HG03280 (cell line): ENCODE measurements at regions not wholly inside any gene's neighbourhood (a gene's known extent, or its start where the extent isn't known, plus 50 kb on each side); places are given as distances from the start of the nearest gene placed in this dataset.
"Not testable (repeated sequence)": the region's sequence is repeated elsewhere in the genome, so short reads cannot be mapped to it uniquely, and the experiment has no call there.

Experiments used
- ATAC-seq: cut with Tn5 transposase; IDR thresholded peaks from one replicate; pipeline ENCODE4 v1.9.1; 2021; ENCODE audit warnings: mild to moderate bottlenecking, moderate library complexity; ENCODE audit not compliant: unreplicated experiment

DNA sequence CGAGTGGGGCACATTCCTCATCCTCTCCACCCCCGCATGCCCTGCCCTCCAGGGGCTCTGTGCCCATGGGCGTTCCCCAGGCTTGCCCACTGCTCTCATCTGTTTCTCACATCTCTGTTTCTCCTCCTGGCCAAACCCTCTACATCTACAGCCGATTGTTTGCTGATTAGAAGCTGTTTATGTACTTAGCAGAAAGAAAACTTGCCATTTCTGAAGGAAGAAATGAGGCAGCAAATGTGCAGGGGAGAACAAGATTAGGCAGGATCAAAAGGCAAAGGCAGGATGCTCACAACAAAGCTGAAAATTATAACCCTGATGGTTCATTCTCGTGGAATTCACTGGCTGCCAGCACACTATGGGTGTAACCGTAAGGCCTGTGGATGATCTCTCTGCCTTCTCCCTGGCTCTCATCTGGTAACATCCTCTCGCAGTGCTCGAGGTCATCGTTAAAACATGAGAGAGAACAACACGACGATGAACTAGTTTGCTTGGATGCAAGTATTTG is 111.6 kb upstream of the KLF14 start:
- no peak for ATAC-seq

DNA sequence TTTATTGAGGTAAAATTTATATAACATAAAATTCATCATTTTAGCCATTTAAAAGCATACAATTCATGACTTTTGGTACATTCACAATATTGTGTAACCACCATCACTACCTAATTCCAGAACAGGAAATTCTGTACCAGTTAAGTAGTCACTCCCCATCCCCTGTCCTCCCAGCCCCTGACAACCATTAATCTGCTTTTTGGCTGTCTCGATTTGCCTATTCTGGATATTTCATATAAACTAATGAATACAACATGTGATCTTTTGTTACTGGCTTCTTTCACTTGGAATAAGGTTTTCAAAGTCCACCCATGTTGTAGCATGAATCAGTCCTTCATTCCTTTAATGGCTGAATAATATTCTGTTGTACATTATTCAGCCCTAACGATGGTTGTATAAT is 115.6 kb upstream of the KLF14 start:
- no peak for ATAC-seq

DNA sequence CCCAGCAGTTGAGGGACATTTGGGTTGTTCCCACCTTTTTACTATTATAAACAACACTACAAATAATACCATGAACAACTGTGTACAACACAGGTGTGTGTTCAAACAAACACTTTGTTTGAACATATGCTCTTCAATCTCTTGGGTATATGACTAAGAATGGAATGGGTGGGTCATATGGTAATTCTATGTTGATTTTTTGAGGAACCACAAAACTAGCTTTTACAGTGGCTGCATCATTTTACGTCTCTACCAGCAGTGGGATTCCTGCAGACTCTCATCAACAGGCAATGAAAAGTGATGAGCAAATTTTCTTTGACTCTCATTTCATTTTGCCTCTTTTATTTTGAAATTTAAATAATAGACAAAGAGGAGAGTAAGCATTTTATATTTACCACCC is 116.9 kb upstream of the KLF14 start:
- no peak for ATAC-seq

- no peak for ATAC-seq
Measured at GRCh38 chr7:130852867-130853266, 118.9 kb upstream of the KLF14 start.

DNA sequence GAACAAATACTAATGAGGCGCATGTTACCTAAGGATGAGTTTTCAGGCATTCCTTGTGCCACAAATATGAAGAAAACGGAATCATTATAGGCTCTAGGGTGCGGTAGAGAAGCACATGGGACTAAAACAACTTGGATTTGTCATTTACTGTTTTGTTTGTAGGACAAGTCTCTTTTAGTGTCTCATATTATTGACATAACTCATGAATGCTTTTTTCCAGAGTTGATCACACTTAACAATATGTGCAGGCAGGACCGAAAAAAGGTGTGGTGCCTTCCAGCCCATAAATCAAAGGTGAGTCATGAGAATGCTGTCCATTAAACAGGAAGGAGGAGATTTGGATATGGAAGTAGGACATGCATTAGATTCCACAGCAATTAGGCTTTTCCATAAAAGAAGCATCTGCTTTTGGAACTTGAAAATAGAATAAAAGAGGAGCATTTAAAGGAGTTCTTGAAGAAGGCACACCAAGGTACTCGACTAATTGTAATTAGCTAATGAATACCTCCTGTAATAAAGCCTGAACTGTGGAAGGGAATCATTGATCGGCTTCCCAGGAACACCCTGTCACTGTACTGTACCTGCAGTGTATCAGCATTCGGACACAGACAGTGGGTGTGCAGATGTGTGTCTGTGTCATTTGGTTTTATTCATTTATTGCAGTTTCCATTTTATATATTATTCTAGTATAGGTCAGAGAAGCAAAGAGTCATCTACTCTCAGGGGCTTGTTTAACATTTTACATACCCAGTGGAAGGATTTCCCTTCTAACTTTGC is 119.7 kb upstream of the KLF14 start:
- ATAC-seq, result no peak

DNA sequence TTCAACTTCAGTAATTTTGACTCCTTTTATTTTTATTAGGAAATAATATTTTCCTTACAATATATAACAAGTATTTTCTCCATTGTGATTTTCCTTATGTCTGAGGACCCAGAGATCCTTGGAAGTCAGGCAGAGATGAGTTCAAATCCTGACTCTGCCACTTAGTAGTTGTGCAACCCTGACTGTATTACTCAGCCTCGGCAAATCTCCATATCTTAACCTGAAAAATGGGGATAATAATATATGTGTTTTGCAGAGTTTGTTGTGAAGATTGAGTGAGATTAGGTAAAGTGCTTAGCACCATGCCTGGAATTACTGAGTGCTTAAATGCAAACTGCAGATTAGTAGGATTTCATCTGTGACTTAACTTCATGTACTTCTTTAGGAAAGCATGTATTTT is 120.5 kb upstream of the KLF14 start:
- ATAC-seq, result no peak

- ATAC-seq, result no peak
Measured at GRCh38 chr7:130856866-130857265, 122.9 kb upstream of the KLF14 start.

- not testable (repeated sequence) for ATAC-seq
Measured at GRCh38 chr7:130860832-130861231, 126.8 kb upstream of the KLF14 start.

- ATAC-seq, result no peak
Measured at GRCh38 chr7:130865408-130866236, 131.6 kb upstream of the KLF14 start.

DNA sequence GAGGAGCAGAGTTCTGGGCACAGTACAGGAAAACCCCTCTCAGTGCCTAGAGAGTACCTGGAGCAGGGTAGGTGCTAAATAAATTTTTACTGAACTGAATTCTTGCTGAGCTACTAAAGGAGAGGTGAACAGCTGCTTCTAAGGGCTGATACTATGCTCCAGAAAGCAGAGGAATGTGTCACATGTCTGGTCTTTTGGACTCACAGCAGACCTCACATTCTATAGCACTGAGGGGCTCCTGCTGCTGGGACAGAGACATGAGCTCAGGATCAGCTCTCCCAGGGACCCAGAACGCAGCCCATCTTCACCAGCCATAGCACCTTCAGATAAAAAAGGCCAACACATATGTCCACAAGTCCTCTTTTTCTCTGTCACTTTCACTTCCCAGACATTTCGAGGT is 133.0 kb upstream of the KLF14 start:
- ATAC-seq, result no peak

DNA sequence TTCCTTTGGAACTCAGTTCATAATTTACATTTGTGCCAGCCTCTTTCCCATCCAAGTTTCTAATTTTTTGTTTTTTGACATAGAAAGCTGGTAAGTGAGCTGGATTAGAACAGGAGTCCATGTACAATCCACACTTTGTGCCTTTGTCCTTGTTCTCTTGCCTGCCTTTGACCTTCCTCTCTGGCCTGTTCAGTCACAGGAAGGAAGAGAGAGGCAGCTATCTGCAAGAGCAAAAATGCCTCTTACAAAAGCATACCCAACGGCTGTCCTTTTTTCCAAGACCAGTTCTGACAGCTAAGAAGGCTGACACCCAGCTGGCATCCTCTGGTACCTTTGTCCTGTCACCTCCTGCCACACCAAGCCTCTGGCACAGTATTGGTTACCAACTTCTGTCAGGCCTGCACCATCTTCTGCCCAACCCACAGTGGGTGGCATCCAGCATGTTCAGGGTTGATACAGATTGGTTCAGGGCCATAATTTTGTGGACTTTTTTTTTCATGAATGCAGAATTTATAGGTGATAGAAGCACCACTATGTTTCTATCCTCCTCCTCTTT is 133.7 kb upstream of the KLF14 start:
- ATAC-seq, result no peak

DNA sequence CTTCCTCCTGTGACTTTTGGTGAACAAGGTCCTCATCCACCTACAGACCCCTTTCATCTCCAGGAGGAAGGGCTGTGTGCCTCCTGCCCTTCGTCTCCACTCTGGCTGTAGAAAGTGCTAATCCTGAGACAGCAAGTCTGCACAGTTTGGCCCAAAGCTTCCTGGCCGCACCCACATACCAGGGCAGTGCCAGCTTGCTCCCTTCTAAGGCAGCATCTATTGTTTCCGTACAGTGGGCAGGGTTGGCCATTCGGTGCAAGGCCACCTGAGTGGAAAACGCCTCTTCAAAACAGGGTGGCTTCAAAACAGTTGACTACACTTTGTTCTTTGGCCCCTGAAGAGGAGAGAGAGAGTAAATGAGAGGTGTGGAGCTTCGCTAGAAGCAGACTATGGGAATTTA is 134.1 kb upstream of the KLF14 start:
- ATAC-seq, result no peak

DNA sequence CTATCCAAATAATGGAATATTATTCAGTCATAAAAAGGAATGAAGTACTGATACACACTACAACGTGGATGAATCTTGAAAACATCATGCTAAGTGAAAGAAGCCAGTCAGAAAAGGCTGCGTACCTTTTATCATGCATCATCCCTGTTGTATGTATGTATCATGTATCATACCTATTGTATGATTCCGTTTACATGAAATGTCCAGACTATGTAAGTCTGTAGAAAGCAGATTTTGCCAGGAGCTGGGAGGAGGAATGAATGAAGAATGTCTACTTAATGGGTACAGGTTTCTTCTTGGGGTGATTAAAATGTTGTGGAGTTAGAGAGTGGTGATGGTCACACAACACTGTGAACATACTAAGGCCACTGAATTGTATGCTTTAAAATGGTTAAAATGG is 135.9 kb upstream of the KLF14 start:
- ATAC-seq, result no peak

DNA sequence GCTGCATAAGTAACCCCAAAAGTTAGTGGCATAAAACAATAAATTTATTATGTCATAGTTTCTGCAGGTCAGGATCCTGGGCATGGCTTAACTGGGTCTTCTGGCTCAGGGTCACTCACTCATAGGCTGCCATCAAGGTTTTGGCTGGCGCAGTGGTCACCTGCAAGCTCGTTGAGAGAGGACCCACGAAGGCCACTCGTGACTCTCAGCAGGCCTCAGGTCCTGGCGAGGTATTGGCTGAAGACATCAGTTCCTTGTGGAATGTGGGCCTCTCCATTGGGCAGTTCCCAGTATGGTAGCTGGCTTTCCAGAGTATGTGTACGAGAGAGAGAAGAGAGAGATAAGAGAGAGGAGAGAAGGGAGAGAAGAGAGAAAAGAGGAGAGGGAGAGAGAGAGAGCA is 138.3 kb upstream of the KLF14 start:
- no peak for ATAC-seq

DNA sequence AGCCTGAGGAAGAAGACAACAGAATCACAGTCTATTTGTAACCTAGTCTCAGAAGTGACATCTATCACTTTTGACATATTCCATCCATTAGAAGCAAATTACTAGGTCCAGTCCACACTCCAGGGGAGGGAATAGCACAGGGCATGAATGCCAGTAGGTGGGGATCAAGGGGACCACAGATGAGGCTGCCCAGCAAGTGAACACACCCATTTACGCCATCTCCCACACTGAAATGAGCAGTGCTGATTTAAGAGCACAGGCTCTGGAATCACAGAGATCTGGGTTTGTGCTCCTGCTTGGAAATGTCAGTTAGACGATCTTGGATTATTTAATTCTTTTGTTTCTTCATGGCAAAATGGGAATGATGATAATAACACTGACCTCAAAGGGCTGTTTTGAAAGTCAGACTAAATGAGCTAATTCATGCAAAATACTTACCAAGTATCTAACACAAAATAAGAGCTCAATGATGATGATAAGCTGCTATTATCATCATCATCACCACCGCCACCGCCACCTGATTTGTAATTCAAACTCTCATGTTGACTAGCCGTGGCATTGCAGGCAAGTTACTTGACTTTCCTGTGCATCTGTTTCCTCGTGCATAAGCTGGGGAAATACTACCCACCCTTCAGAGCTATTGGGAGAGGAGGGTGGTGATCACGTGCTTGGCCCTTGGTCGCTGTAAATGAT is 138.9 kb upstream of the KLF14 start:
- ATAC-seq, result no peak

- no peak for ATAC-seq
Measured at GRCh38 chr7:130874071-130874915, 140.3 kb upstream of the KLF14 start.

GRCh38 chr7:130875265-130875741 is 141.3 kb upstream of the KLF14 start:
- ATAC-seq, result no peak

GRCh38 chr7:130875901-130876300 is 141.9 kb upstream of the KLF14 start:
- no peak for ATAC-seq

- ATAC-seq, result no peak
Measured at GRCh38 chr7:130877236-130877990, 143.4 kb upstream of the KLF14 start.

DNA sequence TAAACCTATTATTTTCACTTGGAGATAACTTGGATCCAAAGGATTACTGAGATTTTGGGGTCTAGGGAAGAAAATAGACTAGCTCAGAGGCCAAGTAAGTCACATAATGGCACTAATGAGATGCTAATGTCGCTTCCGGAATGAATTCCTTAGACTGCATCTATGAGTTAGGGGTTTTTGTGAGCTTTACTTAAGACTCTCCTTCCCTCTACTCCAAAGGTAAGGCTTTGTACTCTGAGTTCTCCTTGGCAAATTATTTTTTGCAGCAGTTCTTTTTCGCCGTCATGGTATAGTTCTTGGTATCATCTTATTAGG is 143.9 kb upstream of the KLF14 start:
- no peak for ATAC-seq
